ENCODE measurements at regions not wholly inside any gene's neighbourhood (a gene's known extent, or its start where the extent isn't known, plus 50 kb on each side); places are given as distances from the start of the nearest gene placed in this dataset.
"Not testable (repeated sequence)": the region's sequence is repeated elsewhere in the genome, so short reads cannot be mapped to it uniquely, and the experiment has no call there.

DNA sequence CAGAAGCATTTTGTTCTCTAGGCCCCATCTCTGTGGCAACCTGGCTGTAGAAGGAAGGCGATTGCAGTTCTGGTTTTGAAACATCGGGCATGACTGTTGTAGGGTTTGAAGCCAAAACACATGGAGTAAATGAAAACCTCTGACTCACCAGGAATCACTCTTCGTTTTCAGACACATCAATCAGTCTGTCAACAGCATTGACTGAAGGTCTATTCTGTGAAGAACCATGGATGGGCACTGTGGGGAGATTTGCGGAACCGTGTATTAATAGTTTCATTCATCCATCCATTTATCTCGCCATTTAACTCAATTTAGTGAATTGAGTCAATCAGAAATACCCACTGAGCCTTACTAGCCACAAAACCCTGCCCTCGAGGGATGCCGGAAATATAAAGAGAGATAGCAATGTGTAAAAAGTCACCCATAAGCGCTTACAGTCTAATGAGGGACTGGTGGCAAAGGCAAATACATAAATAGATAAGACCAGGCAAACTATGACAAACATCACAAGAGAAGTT lies 364.6 kb upstream of the PROX1 start:
- ATAC-seq (replicated peaks; ENCODE audit: extremely low read depth, poor library complexity, severe bottlenecking): no peak
- peaks cover 2% of the 10 kb centered on the region for H3K9me3 Mint-ChIP-seq
- H3K27ac Mint-ChIP-seq (ENCODE audit: low read depth): no peak overlapping the region
- no peaks in the 10 kb centered on the region for H3K36me3 Mint-ChIP-seq (ENCODE audit: insufficient read depth)
- peaks cover 12% of the 10 kb centered on the region for H3K27me3 Mint-ChIP-seq
- no peaks in the 10 kb centered on the region for H3K4me1 Mint-ChIP-seq
- no peak overlapping the region for H3K4me3 Mint-ChIP-seq
- no peak for DNase-seq (ENCODE audit: low spot score in 2 of 2)

DNA sequence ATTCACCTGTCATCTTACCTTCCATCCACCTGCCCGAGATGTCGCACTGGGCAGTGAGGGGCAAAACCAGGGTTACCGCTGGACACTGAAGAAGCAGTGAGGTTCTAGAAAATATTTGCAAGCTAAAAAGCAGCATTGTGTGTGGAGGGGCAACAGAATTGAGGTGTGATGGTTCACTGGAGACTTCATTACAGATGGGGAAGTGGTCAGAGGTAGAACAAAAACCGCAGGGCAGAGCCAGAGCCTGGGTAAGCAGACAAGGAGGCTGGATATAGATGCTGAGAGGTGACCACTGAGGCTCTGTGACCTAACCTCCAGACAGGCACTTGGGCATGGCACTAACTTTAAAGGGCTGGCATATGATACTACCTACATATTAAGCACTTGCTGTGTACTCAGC lies 363.9 kb upstream of the PROX1 start:
- no peaks in the 10 kb centered on the region for H3K36me3 Mint-ChIP-seq (ENCODE audit: insufficient read depth)
- peaks cover 12% of the 10 kb centered on the region for H3K27me3 Mint-ChIP-seq
- no peak for ATAC-seq (replicated peaks; ENCODE audit: extremely low read depth, poor library complexity, severe bottlenecking)
- H3K4me1 Mint-ChIP-seq: no peaks in the 10 kb centered on the region
- H3K27ac Mint-ChIP-seq (ENCODE audit: low read depth): no peak overlapping the region
- H3K9me3 Mint-ChIP-seq: peaks cover 9% of the 10 kb centered on the region
- DNase-seq (ENCODE audit: low spot score in 2 of 2): no peak
- no peak overlapping the region for H3K4me3 Mint-ChIP-seq

DNA sequence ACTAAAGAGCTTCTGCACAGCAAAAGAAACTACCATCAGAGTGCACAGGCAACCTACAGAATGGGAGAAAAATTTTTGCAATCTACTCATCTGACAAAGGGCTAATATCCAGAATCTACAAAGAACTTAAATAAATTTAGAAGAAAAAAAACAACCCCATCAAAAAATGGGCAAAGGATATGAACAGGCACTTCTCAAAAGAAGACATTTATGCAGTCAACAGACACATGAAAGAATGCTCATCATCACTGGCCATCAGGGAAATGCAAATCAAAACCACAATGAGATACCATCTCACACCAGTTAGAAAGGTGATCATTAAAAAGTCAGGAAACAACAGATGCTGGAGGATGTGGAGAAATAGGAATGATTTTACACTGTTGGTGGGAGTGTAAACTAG lies 351.0 kb upstream of the PROX1 start:
- not testable (repeated sequence) for H3K4me3 Mint-ChIP-seq; H3K36me3 Mint-ChIP-seq (ENCODE audit: insufficient read depth); ATAC-seq (replicated peaks; ENCODE audit: extremely low read depth, poor library complexity, severe bottlenecking); DNase-seq (ENCODE audit: low spot score in 2 of 2); H3K27ac Mint-ChIP-seq (ENCODE audit: low read depth); H3K4me1 Mint-ChIP-seq
- peaks cover 11% of the 10 kb centered on the region for H3K27me3 Mint-ChIP-seq
- H3K9me3 Mint-ChIP-seq: peaks cover 18% of the 10 kb centered on the region

DNA sequence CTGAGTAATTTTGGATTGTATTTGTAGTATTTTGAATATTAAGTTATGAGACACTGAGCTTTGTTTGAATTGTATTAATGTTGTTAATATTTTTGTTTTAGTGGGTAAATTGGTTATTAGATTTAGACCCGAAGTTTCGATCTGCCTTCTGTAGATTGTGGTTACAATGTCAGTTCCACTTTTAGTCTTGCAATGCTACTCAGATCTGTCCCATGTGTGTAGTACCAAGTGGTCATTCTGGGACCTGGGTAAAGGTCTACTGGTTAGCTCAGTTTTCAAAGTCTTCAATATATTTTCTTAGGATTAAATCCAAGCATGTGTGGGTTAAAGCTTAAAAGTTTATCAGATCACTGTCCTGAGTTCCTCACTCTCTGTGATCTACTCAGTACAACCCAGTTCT lies 346.5 kb upstream of the PROX1 start:
- H3K27ac Mint-ChIP-seq (ENCODE audit: low read depth): no peak overlapping the region
- H3K4me1 Mint-ChIP-seq: no peaks in the 10 kb centered on the region
- DNase-seq (ENCODE audit: low spot score in 2 of 2): no peak
- no peaks in the 10 kb centered on the region for H3K9me3 Mint-ChIP-seq
- no peak for ATAC-seq (replicated peaks; ENCODE audit: extremely low read depth, poor library complexity, severe bottlenecking)
- peaks cover 19% of the 10 kb centered on the region for H3K27me3 Mint-ChIP-seq
- no peak overlapping the region for H3K4me3 Mint-ChIP-seq
- no peaks in the 10 kb centered on the region for H3K36me3 Mint-ChIP-seq (ENCODE audit: insufficient read depth)

DNA sequence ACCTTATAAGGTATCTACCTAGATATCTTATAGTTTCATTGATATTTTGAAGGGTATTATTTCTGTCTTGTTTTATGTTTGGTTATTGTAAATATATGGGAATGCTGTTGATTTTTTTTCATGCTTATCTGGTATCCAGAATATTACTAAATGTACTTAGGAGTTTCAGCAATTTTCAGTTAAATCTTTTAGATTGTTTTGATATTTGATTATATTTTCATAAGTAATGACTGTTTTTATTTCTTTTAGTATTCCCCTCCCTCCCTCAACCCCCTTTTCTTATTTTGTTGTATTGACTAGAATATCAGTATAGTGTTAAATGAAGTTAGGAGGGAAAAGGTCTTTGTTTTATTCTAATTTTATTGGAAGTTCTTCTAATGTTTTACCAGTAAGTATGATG lies 344.4 kb upstream of the PROX1 start:
- Mint-ChIP-seq H3K9me3 (no peaks in the 10 kb centered on the region), H3K4me1 (no peaks in the 10 kb centered on the region), H3K4me3 (no peak overlapping the region), H3K27ac (ENCODE audit: low read depth) (no peak overlapping the region), H3K27me3 (peaks cover 23% of the 10 kb centered on the region), H3K36me3 (ENCODE audit: insufficient read depth) (no peaks in the 10 kb centered on the region)
- ATAC-seq (replicated peaks; ENCODE audit: extremely low read depth, poor library complexity, severe bottlenecking) (no peak), DNase-seq (ENCODE audit: low spot score in 2 of 2) (no peak)

DNA sequence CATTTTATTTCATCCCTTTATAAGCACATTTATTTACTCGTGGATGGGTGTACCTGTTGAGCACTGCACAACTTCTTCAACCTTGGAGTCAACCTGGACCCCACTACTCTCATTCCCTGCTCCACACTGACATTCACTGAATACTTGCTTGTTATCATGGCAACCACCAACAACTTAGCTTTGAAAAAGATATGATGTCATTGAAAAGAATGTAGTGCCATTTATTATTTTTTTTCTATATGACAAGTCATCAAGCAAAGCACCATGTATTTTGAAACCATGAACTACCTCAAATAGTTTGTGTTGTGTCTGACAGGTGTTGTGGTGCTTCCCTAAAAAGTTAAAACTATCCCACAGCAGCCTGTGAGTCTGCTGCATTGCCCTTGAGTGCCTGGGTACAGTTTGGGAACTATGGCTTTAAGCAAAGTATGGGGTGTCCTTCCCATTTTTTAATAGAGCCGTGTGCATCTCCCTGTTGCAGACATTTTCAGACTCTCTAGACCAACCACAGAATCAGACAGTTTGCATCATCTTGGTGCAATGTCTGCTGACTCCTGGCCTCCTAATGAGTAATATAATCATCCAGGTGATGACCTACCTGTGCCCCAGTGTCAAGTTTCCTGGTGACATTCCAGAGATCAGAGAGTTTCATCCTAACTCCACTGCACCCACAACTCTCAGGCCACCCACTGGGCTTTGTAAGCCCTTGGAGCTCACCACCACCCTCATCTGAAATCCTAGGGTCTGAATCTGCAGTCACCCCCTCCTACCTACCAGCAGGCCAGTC lies 339.7 kb upstream of the PROX1 start:
- Mint-ChIP-seq H3K36me3 (ENCODE audit: insufficient read depth) (peaks cover 4% of the 10 kb centered on the region), H3K4me1 (no peaks in the 10 kb centered on the region), H3K27ac (ENCODE audit: low read depth) (no peak overlapping the region), H3K4me3 (no peak overlapping the region), H3K9me3 (peaks cover 7% of the 10 kb centered on the region), H3K27me3 (peaks cover 45% of the 10 kb centered on the region)
- no peak for ATAC-seq (replicated peaks; ENCODE audit: extremely low read depth, poor library complexity, severe bottlenecking)
- DNase-seq (ENCODE audit: low spot score in 2 of 2): no peak

DNA sequence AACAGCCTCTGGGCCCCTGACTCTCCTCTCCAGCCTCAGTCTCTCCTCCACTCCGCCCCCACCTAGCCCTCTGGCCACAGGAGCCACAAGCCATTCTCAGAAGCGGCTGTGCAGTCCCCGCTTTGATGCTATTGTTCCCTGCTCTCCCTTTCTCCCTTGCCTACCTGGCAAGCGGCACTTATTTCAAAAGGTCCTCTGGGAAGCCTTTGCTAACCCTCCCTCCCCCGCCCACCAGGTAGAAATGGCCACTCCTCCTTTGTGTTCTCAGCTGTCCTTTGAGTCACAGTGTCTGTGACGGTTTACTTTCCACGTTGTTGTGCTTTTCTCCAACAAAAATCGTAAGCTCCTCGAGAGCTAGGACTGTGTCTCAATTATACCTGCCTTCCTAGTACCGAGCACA lies 338.4 kb upstream of the PROX1 start:
- H3K36me3 Mint-ChIP-seq (ENCODE audit: insufficient read depth): peaks cover 4% of the 10 kb centered on the region
- ATAC-seq (replicated peaks; ENCODE audit: extremely low read depth, poor library complexity, severe bottlenecking) (no peak), DNase-seq (ENCODE audit: low spot score in 2 of 2) (no peak)
- H3K4me1 Mint-ChIP-seq: no peaks in the 10 kb centered on the region
- no peak overlapping the region for H3K27ac Mint-ChIP-seq (ENCODE audit: low read depth)
- H3K9me3 Mint-ChIP-seq: peaks cover 7% of the 10 kb centered on the region
- peaks cover 45% of the 10 kb centered on the region for H3K27me3 Mint-ChIP-seq
- H3K4me3 Mint-ChIP-seq: no peak overlapping the region

DNA sequence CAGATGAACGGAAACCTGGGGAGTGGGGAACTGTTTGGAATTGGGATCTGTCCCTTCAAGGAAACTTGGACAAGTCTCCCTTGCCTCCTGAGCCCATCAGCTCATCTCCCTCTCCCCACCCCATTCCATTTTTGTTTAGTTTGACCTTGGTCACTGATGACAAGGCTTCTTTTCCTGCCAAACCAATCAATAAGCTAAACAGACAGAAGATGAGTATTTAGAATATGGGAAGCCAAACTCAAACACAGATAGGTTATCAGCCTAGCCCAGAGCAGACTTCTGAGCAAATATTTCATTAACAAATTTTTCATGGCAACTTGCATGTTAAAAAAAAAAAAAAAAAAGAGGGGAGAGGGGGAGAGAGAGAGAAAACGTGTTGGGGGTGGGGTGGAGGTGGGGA lies 337.2 kb upstream of the PROX1 start:
- peaks cover 4% of the 10 kb centered on the region for H3K36me3 Mint-ChIP-seq (ENCODE audit: insufficient read depth)
- H3K27ac Mint-ChIP-seq (ENCODE audit: low read depth): no peak overlapping the region
- peaks cover 7% of the 10 kb centered on the region for H3K9me3 Mint-ChIP-seq
- no peaks in the 10 kb centered on the region for H3K4me1 Mint-ChIP-seq
- ATAC-seq (replicated peaks; ENCODE audit: extremely low read depth, poor library complexity, severe bottlenecking): no peak
- DNase-seq (ENCODE audit: low spot score in 2 of 2): no peak
- H3K4me3 Mint-ChIP-seq: no peak overlapping the region
- peaks cover 33% of the 10 kb centered on the region for H3K27me3 Mint-ChIP-seq

DNA sequence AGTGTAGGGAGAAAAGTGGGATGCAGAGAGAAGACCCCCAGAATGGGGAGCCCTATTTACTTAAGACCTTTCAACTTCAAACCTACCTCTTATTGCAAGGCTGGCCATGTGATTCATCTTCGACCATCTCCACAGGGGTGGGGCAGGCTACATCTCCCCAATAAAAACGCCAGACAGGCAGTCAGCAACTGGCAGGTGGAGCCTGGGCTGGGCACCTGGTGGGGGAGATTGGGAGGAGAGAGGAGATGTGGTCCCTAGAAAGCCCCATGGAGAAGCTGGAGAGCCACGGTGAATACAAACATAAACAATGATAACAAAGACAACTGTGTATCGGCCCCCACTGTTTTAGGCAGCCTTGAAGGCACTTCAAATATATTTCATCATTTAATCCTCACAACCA lies 336.7 kb upstream of the PROX1 start:
- Mint-ChIP-seq H3K4me3 (no peak overlapping the region), H3K4me1 (no peaks in the 10 kb centered on the region), H3K9me3 (peaks cover 7% of the 10 kb centered on the region), H3K27me3 (peaks cover 29% of the 10 kb centered on the region), H3K27ac (ENCODE audit: low read depth) (no peak overlapping the region), H3K36me3 (ENCODE audit: insufficient read depth) (peaks cover 4% of the 10 kb centered on the region)
- ATAC-seq (replicated peaks; ENCODE audit: extremely low read depth, poor library complexity, severe bottlenecking) (no peak), DNase-seq (ENCODE audit: low spot score in 2 of 2) (no peak)

DNA sequence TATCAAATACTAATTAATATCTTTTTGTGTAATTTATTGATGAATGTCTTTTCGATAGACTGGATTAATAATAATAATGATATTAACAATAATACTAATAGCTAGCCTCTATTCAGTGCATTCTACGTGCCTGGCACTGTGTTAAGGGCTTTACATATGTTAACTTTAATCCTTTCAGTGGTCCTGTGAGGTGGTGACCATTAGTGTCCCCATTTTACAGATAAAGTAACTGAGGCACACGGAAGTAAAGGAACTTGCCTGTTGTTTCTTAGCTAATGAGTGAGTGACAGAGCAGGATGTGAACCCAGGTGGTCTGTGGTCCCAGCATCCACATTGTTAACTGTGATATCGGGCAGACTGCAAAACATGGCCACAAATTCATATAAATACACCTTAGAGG lies 335.7 kb upstream of the PROX1 start:
- ATAC-seq (replicated peaks; ENCODE audit: extremely low read depth, poor library complexity, severe bottlenecking): no peak
- H3K4me1 Mint-ChIP-seq: no peaks in the 10 kb centered on the region
- H3K4me3 Mint-ChIP-seq: no peak overlapping the region
- no peak overlapping the region for H3K27ac Mint-ChIP-seq (ENCODE audit: low read depth)
- peaks cover 23% of the 10 kb centered on the region for H3K27me3 Mint-ChIP-seq
- H3K9me3 Mint-ChIP-seq: peaks cover 7% of the 10 kb centered on the region
- DNase-seq (ENCODE audit: low spot score in 2 of 2): no peak
- H3K36me3 Mint-ChIP-seq (ENCODE audit: insufficient read depth): peaks cover 4% of the 10 kb centered on the region

DNA sequence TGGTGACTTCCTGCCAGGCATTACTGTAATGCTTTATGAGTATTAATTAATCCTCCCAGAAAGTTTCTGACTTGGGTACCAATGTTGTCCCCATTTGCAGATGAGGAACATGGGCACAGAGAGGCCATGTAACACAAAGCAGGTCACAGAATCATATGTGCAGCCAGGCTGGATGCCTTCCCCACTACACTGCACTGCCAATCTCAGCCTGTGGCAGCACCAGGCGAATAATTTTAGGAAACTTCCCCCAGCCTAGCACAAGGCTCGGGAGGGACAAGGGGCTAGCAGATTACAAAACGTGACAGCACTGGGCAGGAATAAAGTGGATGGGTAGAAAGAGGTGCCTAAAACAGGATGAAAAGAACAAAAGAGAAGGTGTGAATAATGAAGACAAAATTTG lies 331.7 kb upstream of the PROX1 start:
- Mint-ChIP-seq H3K27me3 (peaks cover 1% of the 10 kb centered on the region), H3K36me3 (ENCODE audit: insufficient read depth) (no peaks in the 10 kb centered on the region), H3K9me3 (no peaks in the 10 kb centered on the region), H3K4me1 (no peaks in the 10 kb centered on the region), H3K4me3 (no peak overlapping the region), H3K27ac (ENCODE audit: low read depth) (no peak overlapping the region)
- no peak for ATAC-seq (replicated peaks; ENCODE audit: extremely low read depth, poor library complexity, severe bottlenecking)
- DNase-seq (ENCODE audit: low spot score in 2 of 2): no peak

DNA sequence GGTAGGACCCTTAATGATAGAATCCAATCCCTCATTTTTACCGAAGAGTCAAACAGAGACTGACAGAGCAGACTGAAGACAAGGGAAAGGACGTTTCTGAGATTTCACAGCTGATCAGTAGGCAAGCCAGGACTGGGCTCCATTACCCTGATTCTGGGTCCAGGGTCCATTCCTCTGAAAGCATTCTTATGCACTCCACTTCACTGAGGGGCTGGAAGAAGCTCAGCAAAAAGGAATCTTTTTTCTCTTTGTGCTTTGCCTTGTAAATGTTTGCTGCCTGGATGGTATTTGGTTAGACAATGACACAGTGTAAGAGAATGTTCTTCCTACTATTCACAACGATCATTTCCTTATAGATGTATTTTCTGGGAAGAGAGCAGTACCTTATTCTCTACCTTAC lies 331.3 kb upstream of the PROX1 start:
- Mint-ChIP-seq H3K36me3 (ENCODE audit: insufficient read depth) (no peaks in the 10 kb centered on the region), H3K4me3 (no peak overlapping the region), H3K4me1 (no peaks in the 10 kb centered on the region), H3K27me3 (no peaks in the 10 kb centered on the region), H3K27ac (ENCODE audit: low read depth) (no peak overlapping the region), H3K9me3 (no peaks in the 10 kb centered on the region)
- DNase-seq (ENCODE audit: low spot score in 2 of 2): no peak
- no peak for ATAC-seq (replicated peaks; ENCODE audit: extremely low read depth, poor library complexity, severe bottlenecking)

DNA sequence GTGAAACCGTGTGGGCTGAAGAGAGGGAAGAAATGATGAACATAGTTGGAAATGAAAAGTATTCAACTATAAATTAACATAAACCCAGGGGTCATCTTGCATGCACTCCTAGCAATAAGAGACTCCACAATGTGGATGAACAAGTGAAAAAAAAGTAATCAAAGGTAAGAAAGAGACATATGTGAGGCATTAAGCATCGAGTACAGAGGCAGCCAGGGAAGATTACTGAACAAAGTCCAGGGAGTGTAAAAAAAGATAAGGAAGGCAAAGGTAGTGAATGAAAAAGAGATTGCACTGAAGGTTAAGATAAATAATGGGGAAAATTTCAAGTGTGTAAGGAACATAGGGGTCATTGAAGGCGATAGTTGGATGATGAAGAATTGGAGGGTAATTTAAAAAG lies 330.8 kb upstream of the PROX1 start:
- Mint-ChIP-seq H3K4me3 (no peak overlapping the region), H3K4me1 (no peaks in the 10 kb centered on the region), H3K27me3 (no peaks in the 10 kb centered on the region), H3K9me3 (no peaks in the 10 kb centered on the region), H3K36me3 (ENCODE audit: insufficient read depth) (no peaks in the 10 kb centered on the region), H3K27ac (ENCODE audit: low read depth) (no peak overlapping the region)
- ATAC-seq (replicated peaks; ENCODE audit: extremely low read depth, poor library complexity, severe bottlenecking) (no peak), DNase-seq (ENCODE audit: low spot score in 2 of 2) (no peak)

Measured in central memory CD8-positive, alpha-beta T cell (primary cell).